Upper lobe of left lung (tissue), 6 donors: ENCODE measurements at regions not wholly inside any gene's neighbourhood (a gene's known extent, or its start where the extent isn't known, plus 50 kb on each side); places are given as distances from the start of the nearest gene placed in this dataset.
"Not testable (repeated sequence)": the region's sequence is repeated elsewhere in the genome, so short reads cannot be mapped to it uniquely, and the experiment has no call there.

ENCODE experiments used
- ATAC-seq, 2 donors: fragments of 200-7000 bp; cut with Tn5 transposase; one replicate each; pipeline ENCODE4 v1.9.1; 2022; ENCODE audit warnings: mild to moderate bottlenecking in 2 of 2, moderate library complexity in 2 of 2; ENCODE audit not compliant: low FRiP score in 2 of 2
- DNase-seq, 2 donors: peaks; one replicate each; pipeline ENCODE4 v3.0.0-alpha.2; 2019 to 2020
- H3K27ac ChIP-seq, 4 donors: fragments of 200-600 bp; sonication (generic); one replicate each; pipeline ENCODE4 v1.5.1; 2016 to 2019
- H3K27me3 ChIP-seq, 4 donors: fragments of 200-600 bp; sonication (generic); one replicate each; pipeline ENCODE4 v1.5.1; 2017 to 2019
- H3K36me3 ChIP-seq, 4 donors: fragments of 200-600 bp; sonication (generic); one replicate each; pipeline ENCODE4 v1.5.1; 2016 to 2019
- H3K4me1 ChIP-seq, 4 donors: fragments of 200-600 bp; sonication (generic); one replicate each; pipeline ENCODE4 v1.5.1; 2018 to 2019
- H3K4me3 ChIP-seq, 4 donors: fragments of 200-600 bp; sonication (generic); one replicate each; pipeline ENCODE4 v1.5.1; 2017 to 2019; ENCODE audit warnings: mild to moderate bottlenecking in 2 of 4, moderate library complexity in 1 of 4
- H3K9me3 ChIP-seq, 4 donors: fragments of 200-600 bp; sonication (generic); one replicate each; pipeline ENCODE4 v1.5.1; 2018 to 2019
- EP300 ChIP-seq, 4 donors: sonication (generic); formaldehyde crosslinking; IDR thresholded peaks; one replicate each; pipeline ENCODE4 v1.5.1; 2017; ENCODE audit warnings: antibody characterized with exemption in 4 of 4, control low read depth in 2 of 4
- POLR2A ChIP-seq, 4 donors: fragments of 450-650 bp; IDR thresholded peaks; one replicate each; pipeline ENCODE4 v1.5.1; 2016 to 2017; ENCODE audit warnings: antibody characterized with exemption in 4 of 4, mild to moderate bottlenecking in 2 of 4
- POLR2AphosphoS5 ChIP-seq, 2 donors: sonication (generic); formaldehyde crosslinking; IDR thresholded peaks; one replicate each; pipeline ENCODE4 v1.5.1; 2017; ENCODE audit warnings: antibody characterized with exemption in 2 of 2
- WGBS, 2 donors: methylation state at CpG; one replicate each; pipeline ENCODE4 v1.1.5; 2017 to 2018; 5-methylcytosine and 5-hydroxymethylcytosine counted together
- TF ChIP-seq, protein P1 (sequence below), 6 experiments: fragments of 450-650 bp in 4 of 6; fragments of 200-600 bp in 2 of 6; sonication (generic) in 2 of 6; IDR thresholded peaks; one replicate each; pipeline ENCODE4 v1.5.1; 2016 to 2019; ENCODE audit warnings: antibody characterized with exemption in 6 of 6
- donor health status: DM: no; HTN: no; CAD: no; lungs with moderate emphysema.
- donor health status: DM: no; HTN: yes; CAD: no; lungs with severe emphysema.

DNA sequence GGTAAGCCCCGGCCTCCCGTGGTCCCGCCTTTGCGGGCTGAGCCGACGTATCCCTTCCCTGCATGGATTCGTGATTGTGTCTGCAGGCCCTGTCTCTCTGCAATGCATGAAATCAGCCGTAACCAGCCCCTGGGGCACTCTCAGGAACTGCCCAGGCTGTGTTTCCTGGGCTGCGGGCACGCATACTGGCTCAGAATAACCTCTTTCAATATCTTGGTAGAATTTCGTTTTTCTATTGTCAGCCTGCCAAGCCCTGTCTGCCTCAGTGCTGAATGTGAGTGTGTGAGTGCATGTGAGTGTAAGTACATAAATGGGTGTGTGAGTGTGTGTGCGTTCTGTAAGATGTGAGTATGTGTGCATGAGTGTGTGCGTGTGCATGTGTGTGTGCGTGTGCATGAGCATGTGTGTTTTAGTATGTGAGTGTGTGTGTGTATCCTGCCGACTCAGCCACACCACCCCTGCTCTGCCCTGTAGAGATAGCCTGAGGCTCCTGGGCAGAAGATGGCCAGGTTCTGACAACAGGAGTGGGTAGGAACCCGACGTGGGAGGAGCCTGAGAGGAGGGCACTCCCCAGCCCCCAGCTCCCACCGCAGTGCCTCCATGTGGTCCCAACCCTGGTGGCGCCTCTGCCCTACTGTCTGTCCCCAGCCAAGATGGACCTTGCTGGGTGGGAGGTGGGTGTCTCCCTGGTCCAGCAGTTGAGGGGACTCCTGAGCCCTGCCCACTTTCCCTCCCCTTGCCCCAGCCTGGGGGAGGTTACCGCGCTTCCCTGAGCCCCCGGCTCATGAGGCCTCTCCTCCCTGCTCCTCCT is 268.8 kb downstream of the ADGRD1 start:
- Histone ChIP-seq H3K9me3 (no peaks in the 10 kb centered on the region), H3K27me3 (no peaks in the 10 kb centered on the region), H3K27ac (no peak overlapping the region), H3K4me1 (peaks cover 0 to 8% (median 0%) of the 10 kb centered on the region in 4 donors), H3K4me3 (no peak overlapping the region), H3K36me3 (no peaks in the 10 kb centered on the region)
- 42 to 59% methylated on average over 11 to 22 of the region's 22 CpGs for WGBS, 2 donors
- TF ChIP-seq, protein P1, sequence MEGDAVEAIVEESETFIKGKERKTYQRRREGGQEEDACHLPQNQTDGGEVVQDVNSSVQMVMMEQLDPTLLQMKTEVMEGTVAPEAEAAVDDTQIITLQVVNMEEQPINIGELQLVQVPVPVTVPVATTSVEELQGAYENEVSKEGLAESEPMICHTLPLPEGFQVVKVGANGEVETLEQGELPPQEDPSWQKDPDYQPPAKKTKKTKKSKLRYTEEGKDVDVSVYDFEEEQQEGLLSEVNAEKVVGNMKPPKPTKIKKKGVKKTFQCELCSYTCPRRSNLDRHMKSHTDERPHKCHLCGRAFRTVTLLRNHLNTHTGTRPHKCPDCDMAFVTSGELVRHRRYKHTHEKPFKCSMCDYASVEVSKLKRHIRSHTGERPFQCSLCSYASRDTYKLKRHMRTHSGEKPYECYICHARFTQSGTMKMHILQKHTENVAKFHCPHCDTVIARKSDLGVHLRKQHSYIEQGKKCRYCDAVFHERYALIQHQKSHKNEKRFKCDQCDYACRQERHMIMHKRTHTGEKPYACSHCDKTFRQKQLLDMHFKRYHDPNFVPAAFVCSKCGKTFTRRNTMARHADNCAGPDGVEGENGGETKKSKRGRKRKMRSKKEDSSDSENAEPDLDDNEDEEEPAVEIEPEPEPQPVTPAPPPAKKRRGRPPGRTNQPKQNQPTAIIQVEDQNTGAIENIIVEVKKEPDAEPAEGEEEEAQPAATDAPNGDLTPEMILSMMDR (IDR thresholded peaks at IDR 0.05): no peak
- TF ChIP-seq EP300 (IDR thresholded peaks at IDR 0.05) (no peak), POLR2AphosphoS5 (IDR thresholded peaks at IDR 0.05) (no peak), POLR2A (IDR thresholded peaks at IDR 0.05) (no peak)
- ATAC-seq (no peak), DNase-seq (peak in 1 of 2 donors; percentile 52)

DNA sequence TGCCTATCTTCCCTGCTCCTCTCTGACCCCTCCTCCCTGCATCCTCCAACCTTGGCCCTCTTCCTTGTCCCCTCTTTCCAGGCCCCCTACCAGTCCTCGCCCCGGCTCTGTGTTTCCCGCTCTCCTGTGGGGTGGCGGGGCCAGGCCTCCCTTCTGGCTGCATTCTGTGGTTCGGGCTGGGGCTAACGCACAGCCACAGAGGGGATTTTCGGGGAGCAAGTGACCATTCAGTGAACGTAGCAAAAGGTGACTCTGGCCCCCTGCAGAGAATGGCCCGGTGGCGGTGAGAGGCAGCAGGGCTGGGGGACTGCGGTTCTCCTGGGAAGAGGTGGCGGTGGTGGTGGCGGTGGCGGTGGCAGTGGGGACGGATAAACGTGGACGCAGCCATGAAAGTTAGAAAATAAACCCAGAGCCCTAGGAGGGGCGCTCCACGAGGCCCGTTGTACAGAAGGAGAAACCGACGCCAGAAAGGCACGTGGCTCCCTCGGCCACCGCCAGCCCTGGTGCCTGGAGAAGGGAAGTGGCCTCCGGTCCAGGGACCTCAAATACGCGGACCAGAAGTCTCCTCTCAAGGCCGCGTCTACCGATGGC is 269.6 kb downstream of the ADGRD1 start:
- ATAC-seq (no peak), DNase-seq (peak in 1 of 2 donors; percentile 72)
- H3K4me1 ChIP-seq: peaks cover 0 to 5% (median 0%) of the 10 kb centered on the region in 4 donors
- H3K27me3 ChIP-seq: no peaks in the 10 kb centered on the region
- no peak overlapping the region for H3K4me3 ChIP-seq
- TF ChIP-seq POLR2A (IDR thresholded peaks at IDR 0.05) (no peak), EP300 (IDR thresholded peaks at IDR 0.05) (no peak), POLR2AphosphoS5 (IDR thresholded peaks at IDR 0.05) (no peak)
- TF ChIP-seq, protein P1 (IDR thresholded peaks at IDR 0.05): no peak
- WGBS, 2 donors: 87 to 91% methylated on average over 31 of the region's 31 CpGs
- H3K27ac ChIP-seq: no peak overlapping the region
- H3K36me3 ChIP-seq: no peaks in the 10 kb centered on the region
- H3K9me3 ChIP-seq: no peaks in the 10 kb centered on the region

DNA sequence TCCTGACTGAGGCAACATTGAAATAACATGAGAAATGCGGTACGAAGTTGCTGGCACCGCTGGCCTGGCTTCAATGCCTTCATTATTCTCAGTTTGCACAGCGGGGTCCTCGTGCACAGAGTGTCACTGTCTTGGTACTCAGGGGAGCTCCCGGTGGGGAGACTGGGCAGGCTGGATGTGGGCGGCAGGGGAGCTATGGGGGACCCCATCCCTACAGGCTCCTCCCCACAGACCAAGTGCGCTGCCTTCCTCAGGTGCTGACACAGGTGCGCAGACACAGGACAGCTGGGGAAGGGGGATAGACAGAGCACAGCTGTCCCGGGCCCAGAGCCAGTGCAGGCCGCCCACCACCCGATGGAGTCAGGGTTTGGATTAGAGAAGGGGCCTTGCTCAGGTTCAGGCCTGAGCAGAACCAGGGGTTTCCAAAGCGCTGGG is 270.1 kb downstream of the ADGRD1 start:
- Histone ChIP-seq H3K27ac (no peak overlapping the region), H3K36me3 (no peaks in the 10 kb centered on the region), H3K27me3 (no peaks in the 10 kb centered on the region), H3K9me3 (no peaks in the 10 kb centered on the region), H3K4me1 (no peaks in the 10 kb centered on the region), H3K4me3 (no peak overlapping the region)
- TF ChIP-seq POLR2AphosphoS5 (IDR thresholded peaks at IDR 0.05) (no peak), EP300 (IDR thresholded peaks at IDR 0.05) (no peak), POLR2A (IDR thresholded peaks at IDR 0.05) (no peak)
- TF ChIP-seq, protein P1 (IDR thresholded peaks at IDR 0.05): no peak
- ATAC-seq (no peak), DNase-seq (no peak)
- whole genome bisulfite sequencing, 2 donors: 91 to 93% methylated on average over 6 to 13 of the region's 13 CpGs

DNA sequence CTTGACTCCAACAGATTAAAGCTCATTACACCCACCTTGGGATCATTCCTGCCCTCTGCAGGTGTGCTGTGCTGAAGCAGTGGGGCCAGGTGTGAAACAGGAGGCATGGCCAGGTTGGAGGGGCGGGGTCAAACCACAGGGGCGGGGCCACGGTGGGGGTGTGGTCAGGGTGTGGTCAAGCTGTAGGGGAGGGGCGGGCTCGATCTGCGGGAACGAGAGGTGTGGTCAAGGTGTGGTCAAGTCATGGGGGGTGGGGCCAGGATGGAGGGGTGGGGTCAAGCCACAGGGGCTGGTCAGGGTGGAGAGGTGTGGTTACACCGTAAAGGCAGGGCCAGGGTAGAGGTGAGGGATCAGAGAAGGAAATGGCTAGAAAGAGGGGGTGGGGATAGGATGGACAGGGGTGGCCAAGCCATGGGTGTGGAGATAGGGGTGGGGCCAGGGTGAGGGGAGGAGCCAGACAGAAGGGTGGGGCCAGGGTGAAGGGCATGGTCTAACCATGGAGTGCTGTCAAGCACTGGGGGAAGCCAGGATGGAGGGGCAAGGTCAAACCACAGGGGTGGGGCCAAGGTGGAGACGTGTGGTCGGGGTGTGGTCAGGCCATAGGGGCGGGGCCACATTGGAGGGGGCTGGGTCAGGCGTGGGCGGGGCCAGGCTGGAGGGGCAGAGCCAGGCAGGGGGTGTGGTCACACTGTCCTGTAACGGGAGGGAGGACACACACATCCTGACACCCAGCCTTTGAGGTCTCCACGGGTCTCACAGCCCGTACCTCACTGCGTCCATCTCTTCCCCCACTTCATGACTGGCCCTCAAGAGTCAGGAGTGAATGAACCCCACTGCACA is 270.7 kb downstream of the ADGRD1 start:
- H3K4me3 ChIP-seq, H3K36me3 ChIP-seq, DNase-seq, H3K9me3 ChIP-seq, H3K27me3 ChIP-seq, H3K4me1 ChIP-seq, H3K27ac ChIP-seq: not testable (repeated sequence)
- 67 to 74% methylated on average over 9 of the region's 17 CpGs for WGBS, 2 donors
- peak; percentile 17 to 29 for ATAC-seq

DNA sequence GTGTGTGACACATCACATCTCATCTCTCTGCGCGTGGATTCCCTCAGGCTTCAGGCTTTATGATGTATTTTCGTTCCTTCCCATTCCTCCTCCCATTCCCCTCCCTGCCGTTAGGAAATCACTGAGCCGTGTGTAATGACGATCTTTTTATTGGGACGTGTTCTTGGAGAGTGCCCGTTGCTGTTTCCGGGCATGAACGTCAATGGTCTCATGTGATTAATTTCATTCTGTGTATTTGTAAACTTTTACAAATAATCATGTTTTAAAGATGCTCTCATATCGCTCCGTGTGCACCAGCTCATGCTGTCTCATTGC is 271.3 kb downstream of the ADGRD1 start:
- H3K36me3 ChIP-seq, H3K4me3 ChIP-seq, H3K27ac ChIP-seq, H3K27me3 ChIP-seq, H3K4me1 ChIP-seq, ATAC-seq, H3K9me3 ChIP-seq, DNase-seq: not testable (repeated sequence)
- WGBS, 2 donors: 57% methylated on average over 5 of the region's 12 CpGs; no CpG with 5 or more reads in 1 of the 2 donors
